Breast epithelium (tissue), 3 donors: ENCODE measurements at regions not wholly inside any gene's neighbourhood (a gene's known extent, or its start where the extent isn't known, plus 50 kb on each side); places are given as distances from the start of the nearest gene placed in this dataset.

Experiments
- POLR2A ChIP-seq: fragments of 450-650 bp; IDR thresholded peaks from one replicate; pipeline ENCODE4 v1.6.1; 2016; ENCODE audit warnings: antibody characterized with exemption, mild to moderate bottlenecking, moderate library complexity
- TF ChIP-seq, protein P1 (sequence below), 3 donors: fragments of 450-650 bp; IDR thresholded peaks; one replicate each; pipeline ENCODE4 v1.5.1; 2016 to 2017; ENCODE audit warnings: antibody characterized with exemption in 3 of 3, mild to moderate bottlenecking in 3 of 3, moderate library complexity in 3 of 3

DNA sequence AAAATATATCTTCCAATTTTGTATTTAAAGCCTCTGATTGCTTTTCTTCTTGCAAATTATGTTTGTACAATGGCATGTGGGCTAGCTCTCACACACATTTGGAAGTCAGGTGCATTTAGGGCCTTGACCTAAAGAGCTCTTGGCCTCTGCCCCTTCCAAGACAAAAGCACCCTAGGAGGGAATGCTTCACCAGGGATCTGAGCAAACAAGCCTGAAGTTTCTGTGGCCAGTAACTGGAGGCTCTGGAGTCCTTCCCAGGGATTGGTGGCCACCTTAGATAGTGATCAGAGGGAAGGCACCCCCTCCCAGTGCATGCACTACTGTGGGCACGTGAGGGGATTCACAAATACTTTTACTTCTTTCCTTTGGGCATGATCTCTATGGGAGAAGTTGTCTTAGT is 60.3 kb upstream of the DIPK2B start:
- no peak for TF ChIP-seq POLR2A
- TF ChIP-seq, protein P1, sequence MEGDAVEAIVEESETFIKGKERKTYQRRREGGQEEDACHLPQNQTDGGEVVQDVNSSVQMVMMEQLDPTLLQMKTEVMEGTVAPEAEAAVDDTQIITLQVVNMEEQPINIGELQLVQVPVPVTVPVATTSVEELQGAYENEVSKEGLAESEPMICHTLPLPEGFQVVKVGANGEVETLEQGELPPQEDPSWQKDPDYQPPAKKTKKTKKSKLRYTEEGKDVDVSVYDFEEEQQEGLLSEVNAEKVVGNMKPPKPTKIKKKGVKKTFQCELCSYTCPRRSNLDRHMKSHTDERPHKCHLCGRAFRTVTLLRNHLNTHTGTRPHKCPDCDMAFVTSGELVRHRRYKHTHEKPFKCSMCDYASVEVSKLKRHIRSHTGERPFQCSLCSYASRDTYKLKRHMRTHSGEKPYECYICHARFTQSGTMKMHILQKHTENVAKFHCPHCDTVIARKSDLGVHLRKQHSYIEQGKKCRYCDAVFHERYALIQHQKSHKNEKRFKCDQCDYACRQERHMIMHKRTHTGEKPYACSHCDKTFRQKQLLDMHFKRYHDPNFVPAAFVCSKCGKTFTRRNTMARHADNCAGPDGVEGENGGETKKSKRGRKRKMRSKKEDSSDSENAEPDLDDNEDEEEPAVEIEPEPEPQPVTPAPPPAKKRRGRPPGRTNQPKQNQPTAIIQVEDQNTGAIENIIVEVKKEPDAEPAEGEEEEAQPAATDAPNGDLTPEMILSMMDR (IDR thresholded peaks at IDR 0.05) = no peak
